DOHH2 (cell line): ENCODE measurements at regions not wholly inside any gene's neighbourhood (a gene's known extent, or its start where the extent isn't known, plus 50 kb on each side); places are given as distances from the start of the nearest gene placed in this dataset.

Experiments used
- EZH2phosphoT487 ChIP-seq: fragments of 200-600 bp; sonication (generic); IDR thresholded peaks from 2 replicates; pipeline ENCODE4 v1.6.1; 2017; ENCODE audit warnings: borderline replicate concordance, mild to moderate bottlenecking, antibody characterized with exemption, low read length, moderate library complexity, mixed read lengths
- TF ChIP-seq, protein P1 (sequence below): fragments of 200-600 bp; sonication (generic); IDR thresholded peaks from one replicate; pipeline ENCODE4 v1.5.1; 2014; ENCODE audit warnings: antibody characterized with exemption, mild to moderate bottlenecking, low read depth, low read length; ENCODE audit not compliant: poor library complexity, severe bottlenecking

DNA sequence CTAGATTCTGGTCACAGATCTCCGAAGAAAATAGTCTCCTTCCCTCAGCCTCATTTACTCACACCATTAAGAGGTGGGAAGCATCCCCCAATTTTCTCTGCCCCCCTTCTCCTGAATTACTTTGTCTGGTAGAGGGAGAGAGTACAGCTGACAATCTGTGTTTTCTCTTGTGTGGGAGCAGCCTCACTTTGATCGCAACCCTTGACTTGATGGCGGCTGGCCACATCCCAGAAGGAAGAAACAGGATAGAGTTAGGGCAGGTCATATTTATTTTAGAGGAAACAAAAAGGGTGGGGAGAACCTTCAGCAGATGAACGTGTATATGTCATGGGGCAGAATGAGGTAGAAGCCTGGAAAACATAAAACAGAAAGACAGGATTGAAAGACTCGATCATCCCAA lies 82.4 kb upstream of the FAM171A1 start:
- TF ChIP-seq, protein P1, sequence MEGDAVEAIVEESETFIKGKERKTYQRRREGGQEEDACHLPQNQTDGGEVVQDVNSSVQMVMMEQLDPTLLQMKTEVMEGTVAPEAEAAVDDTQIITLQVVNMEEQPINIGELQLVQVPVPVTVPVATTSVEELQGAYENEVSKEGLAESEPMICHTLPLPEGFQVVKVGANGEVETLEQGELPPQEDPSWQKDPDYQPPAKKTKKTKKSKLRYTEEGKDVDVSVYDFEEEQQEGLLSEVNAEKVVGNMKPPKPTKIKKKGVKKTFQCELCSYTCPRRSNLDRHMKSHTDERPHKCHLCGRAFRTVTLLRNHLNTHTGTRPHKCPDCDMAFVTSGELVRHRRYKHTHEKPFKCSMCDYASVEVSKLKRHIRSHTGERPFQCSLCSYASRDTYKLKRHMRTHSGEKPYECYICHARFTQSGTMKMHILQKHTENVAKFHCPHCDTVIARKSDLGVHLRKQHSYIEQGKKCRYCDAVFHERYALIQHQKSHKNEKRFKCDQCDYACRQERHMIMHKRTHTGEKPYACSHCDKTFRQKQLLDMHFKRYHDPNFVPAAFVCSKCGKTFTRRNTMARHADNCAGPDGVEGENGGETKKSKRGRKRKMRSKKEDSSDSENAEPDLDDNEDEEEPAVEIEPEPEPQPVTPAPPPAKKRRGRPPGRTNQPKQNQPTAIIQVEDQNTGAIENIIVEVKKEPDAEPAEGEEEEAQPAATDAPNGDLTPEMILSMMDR: no peak
- TF ChIP-seq EZH2phosphoT487: no peak
